HCT116 (cell line): ENCODE measurements at regions not wholly inside any gene's neighbourhood (a gene's known extent, or its start where the extent isn't known, plus 50 kb on each side); places are given as distances from the start of the nearest gene placed in this dataset.

Experiments
- ATAC-seq: fragments of 200-7000 bp; cut with Tn5 transposase; 2 replicates; pipeline ENCODE4 v1.9.1; 2020; ENCODE audit warnings: mild to moderate bottlenecking, moderate library complexity
- BruUV-seq: library from RNA; stranded (reverse); fragments of 400-500 nt; replicated peaks from 2 replicates; lab custom pipeline; 2021; lab: Mats Ljungman, UMichigan
- CTCF ChIA-PET: fragments of 300-600 bp; sonication (Branson Sonifier 250); formaldehyde crosslinking; loops from one replicate; lab custom pipeline; 2021; ENCODE audit warnings: antibody characterized with exemption; lab: Charles Lee
- POLR2A ChIA-PET: fragments of 300-600, 350-600 bp; sonication (Branson Sonifier 250); formaldehyde crosslinking; loops from one replicate; lab custom pipeline; 2021; ENCODE audit warnings: antibody characterized with exemption; lab: Charles Lee
- RAD21 ChIA-PET, 2 experiments: fragments of 300-600 bp; sonication (Branson Sonifier 250); formaldehyde crosslinking; loops; one replicate each; lab custom pipeline; 2023; ENCODE audit warnings: low total read pairs in 2 of 2; ENCODE audit not compliant: uncharacterized antibody in 2 of 2, unreplicated experiment in 2 of 2, low non-redundant PET in 1 of 2; lab: Charles Lee
- DNase-seq: peaks from one replicate; pipeline ENCODE4 v3.0.0-alpha.2; 2010; ENCODE audit warnings: low read depth, low spot score
- H2AFZ ChIP-seq: fragments of 200-600 bp; shearing (Covaris generic), sonication (generic); 2 replicates; pipeline ENCODE4 v1.6.1; 2017; ENCODE audit warnings: low read depth, mixed run types, mixed read lengths, antibody characterized with exemption, low read length; ENCODE audit not compliant: poor library complexity, severe bottlenecking
- H3K27ac ChIP-seq: 2 replicates; pipeline ENCODE4 v1.5.1; 2012; ENCODE audit warnings: low read depth, low read length
- H3K27me3 ChIP-seq: fragments of 200-600 bp; sonication (generic); 2 replicates; pipeline ENCODE4 v1.6.1; 2016; ENCODE audit warnings: mixed run types, low read length, mixed read lengths; ENCODE audit not compliant: insufficient read depth
- H3K36me3 ChIP-seq, 2 experiments: fragments of 200-500 bp in 1 of 2; fragments of 200-600 bp in 1 of 2; sonication (Bioruptor generic) in 1 of 2; sonication (generic) in 1 of 2; 2 replicates each; pipeline versions ENCODE4 v1.5.1 to v1.6.1; 2014 to 2016; ENCODE audit warnings: low read length in 2 of 2, inconsistent platforms in 1 of 2, mixed read lengths in 1 of 2, mixed run types in 1 of 2; ENCODE audit not compliant: insufficient read depth in 2 of 2, control insufficient read depth in 1 of 2
- H3K4me1 ChIP-seq, 2 experiments: fragments of 200-600 bp in 1 of 2; sonication (generic) in 1 of 2; 2 replicates each; pipeline versions ENCODE4 v1.5.1 to v1.6.1; 2012 to 2017; ENCODE audit warnings: low read length in 2 of 2, inconsistent platforms in 1 of 2, mild to moderate bottlenecking in 1 of 2, mixed read lengths in 1 of 2, mixed run types in 1 of 2, moderate library complexity in 1 of 2; ENCODE audit not compliant: insufficient read depth in 2 of 2, control insufficient read depth in 1 of 2
- H3K4me2 ChIP-seq: fragments of 200-600 bp; sonication (generic); 2 replicates; pipeline ENCODE4 v1.6.1; 2017; ENCODE audit warnings: mixed run types, low read length, mixed read lengths
- H3K4me3 ChIP-seq, 2 experiments: fragments of 200-600 bp in 1 of 2; sonication (generic) in 1 of 2; replicated peaks in 1 of 2; 2 replicates each; pipeline ENCODE4 v1.5.1; 2011 to 2016; ENCODE audit warnings: low read length in 2 of 2, control low read depth in 1 of 2, low read depth in 1 of 2, mild to moderate bottlenecking in 1 of 2, mixed read lengths in 1 of 2, mixed run types in 1 of 2
- H3K79me2 ChIP-seq: fragments of 200-600 bp; sonication (generic); 2 replicates; pipeline ENCODE4 v1.6.1; 2017; ENCODE audit warnings: mild to moderate bottlenecking, mixed run types, low read length, moderate library complexity, mixed read lengths; ENCODE audit not compliant: insufficient read depth
- H3K9ac ChIP-seq: fragments of 200-600 bp; sonication (generic); 2 replicates; pipeline ENCODE4 v1.6.1; 2016; ENCODE audit warnings: low read length, mixed read lengths
- H3K9me2 ChIP-seq: fragments of 200-600 bp; sonication (generic), shearing (Covaris generic); 2 replicates; pipeline ENCODE4 v1.6.1; 2017; ENCODE audit warnings: mixed run types, mild to moderate bottlenecking, moderate library complexity; ENCODE audit not compliant: insufficient read depth
- H3K9me3 ChIP-seq, 2 experiments: fragments of 200-500 bp in 1 of 2; fragments of 200-600 bp in 1 of 2; sonication (Bioruptor generic) in 1 of 2; sonication (generic) in 1 of 2; 2 replicates each; pipeline ENCODE4 v1.6.1; 2014 to 2017; ENCODE audit warnings: low read length in 2 of 2, mixed read lengths in 2 of 2, inconsistent platforms in 1 of 2, low read depth in 1 of 2, mild to moderate bottlenecking in 1 of 2, mixed run types in 1 of 2, moderate library complexity in 1 of 2; ENCODE audit not compliant: control insufficient read depth in 1 of 2, insufficient read depth in 1 of 2
- H4K20me1 ChIP-seq: fragments of 200-600 bp; sonication (generic), shearing (Covaris generic); 2 replicates; pipeline ENCODE4 v1.6.1; 2017; ENCODE audit warnings: mixed run types, mild to moderate bottlenecking, moderate library complexity; ENCODE audit not compliant: insufficient read depth
- CEBPB ChIP-seq: IDR thresholded peaks from 2 replicates; pipeline ENCODE4 v1.6.1; 2012; ENCODE audit warnings: low read depth
- POLR2A ChIP-seq: IDR thresholded peaks from 2 replicates; pipeline ENCODE4 v1.7.0; 2011; ENCODE audit warnings: borderline replicate concordance; ENCODE audit not compliant: insufficient read depth, insufficient read length; ENCODE audit errors: extremely low read depth
- POLR2AphosphoS5 ChIP-seq: IDR thresholded peaks from 2 replicates; pipeline ENCODE4 v1.6.1; 2011; ENCODE audit warnings: mild to moderate bottlenecking, low read depth, low read length, moderate library complexity
- intact Hi-C: fragments of 100-400 bp; cut with micrococcal nuclease; formaldehyde crosslinking; loops from 2 replicates; pipeline ENCODE4 v1.10.0; 2022
- TF ChIP-seq, protein P1 (sequence below), 3 experiments: fragments of 200-600 bp in 1 of 3; sonication (generic) in 1 of 3; IDR thresholded peaks in 2 of 3; conservative IDR thresholded peaks in 1 of 3; 2 replicates each; pipeline ENCODE4 v1.5.1; 2012 to 2017; ENCODE audit warnings: low read depth in 2 of 3, low read length in 2 of 3, antibody characterized with exemption in 1 of 3, borderline replicate concordance in 1 of 3, control low read depth in 1 of 3, mild to moderate bottlenecking in 1 of 3, mixed read lengths in 1 of 3, mixed run types in 1 of 3, moderate library complexity in 1 of 3; ENCODE audit not compliant: insufficient read depth in 1 of 3

DNA sequence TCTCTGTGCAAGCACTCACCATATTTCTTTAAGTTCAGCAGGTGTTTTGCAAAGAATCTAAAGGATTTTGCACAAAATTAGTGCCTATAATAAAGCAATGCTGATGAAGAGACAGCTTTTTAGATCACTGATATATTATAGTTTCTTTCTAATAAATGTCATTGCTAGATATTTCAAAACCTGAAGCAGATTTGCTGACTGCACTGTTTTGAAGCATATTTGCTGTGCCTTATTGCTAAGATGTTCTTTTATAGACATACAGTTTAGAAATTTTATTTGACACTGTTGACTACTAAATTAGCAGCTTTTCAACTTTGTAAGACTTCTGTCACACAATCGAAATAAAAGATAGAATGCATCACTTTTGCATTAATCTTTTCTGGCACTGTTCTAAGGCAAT lies 620.9 kb upstream of the CELF4 start:
- no peaks in the 10 kb centered on the region for H3K27me3 ChIP-seq
- no peaks in the 10 kb centered on the region; a peak in 1 of 4 replicates for H3K36me3 ChIP-seq
- H3K9ac ChIP-seq = no peak overlapping the region
- ChIA-PET CTCF (no interaction called here), RAD21 (no interaction called here), POLR2A (no interaction called here)
- H3K4me2 ChIP-seq = no peak overlapping the region
- DNase-seq = no peak
- peaks cover 5 to 10% of the 10 kb centered on the region in 2 experiments; a peak in 3 of 4 replicates for H3K9me3 ChIP-seq
- no peak overlapping the region for H2AFZ ChIP-seq
- H3K4me3 ChIP-seq = no peak overlapping the region
- no peaks in the 10 kb centered on the region for H4K20me1 ChIP-seq
- no peak for ATAC-seq
- BruUV-seq = no TSS peak
- no peaks in the 10 kb centered on the region for H3K4me1 ChIP-seq
- no peak overlapping the region for H3K27ac ChIP-seq
- H3K9me2 ChIP-seq = no peaks in the 10 kb centered on the region
- intact Hi-C loops = no loop called here
- TF ChIP-seq CEBPB = no peak
- TF ChIP-seq, protein P1, sequence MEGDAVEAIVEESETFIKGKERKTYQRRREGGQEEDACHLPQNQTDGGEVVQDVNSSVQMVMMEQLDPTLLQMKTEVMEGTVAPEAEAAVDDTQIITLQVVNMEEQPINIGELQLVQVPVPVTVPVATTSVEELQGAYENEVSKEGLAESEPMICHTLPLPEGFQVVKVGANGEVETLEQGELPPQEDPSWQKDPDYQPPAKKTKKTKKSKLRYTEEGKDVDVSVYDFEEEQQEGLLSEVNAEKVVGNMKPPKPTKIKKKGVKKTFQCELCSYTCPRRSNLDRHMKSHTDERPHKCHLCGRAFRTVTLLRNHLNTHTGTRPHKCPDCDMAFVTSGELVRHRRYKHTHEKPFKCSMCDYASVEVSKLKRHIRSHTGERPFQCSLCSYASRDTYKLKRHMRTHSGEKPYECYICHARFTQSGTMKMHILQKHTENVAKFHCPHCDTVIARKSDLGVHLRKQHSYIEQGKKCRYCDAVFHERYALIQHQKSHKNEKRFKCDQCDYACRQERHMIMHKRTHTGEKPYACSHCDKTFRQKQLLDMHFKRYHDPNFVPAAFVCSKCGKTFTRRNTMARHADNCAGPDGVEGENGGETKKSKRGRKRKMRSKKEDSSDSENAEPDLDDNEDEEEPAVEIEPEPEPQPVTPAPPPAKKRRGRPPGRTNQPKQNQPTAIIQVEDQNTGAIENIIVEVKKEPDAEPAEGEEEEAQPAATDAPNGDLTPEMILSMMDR (IDR thresholded peaks at IDR 0.05 in 2 of 3, conservative IDR thresholded peaks at IDR 0.05 in 1 of 3; ENCODE audit: borderline replicate concordance in 1 of 3, insufficient read depth in 1 of 3, low read depth in 2 of 3, low read length in 2 of 3) = no peak
- TF ChIP-seq POLR2A = no peak
- H3K79me2 ChIP-seq = no peaks in the 10 kb centered on the region

DNA sequence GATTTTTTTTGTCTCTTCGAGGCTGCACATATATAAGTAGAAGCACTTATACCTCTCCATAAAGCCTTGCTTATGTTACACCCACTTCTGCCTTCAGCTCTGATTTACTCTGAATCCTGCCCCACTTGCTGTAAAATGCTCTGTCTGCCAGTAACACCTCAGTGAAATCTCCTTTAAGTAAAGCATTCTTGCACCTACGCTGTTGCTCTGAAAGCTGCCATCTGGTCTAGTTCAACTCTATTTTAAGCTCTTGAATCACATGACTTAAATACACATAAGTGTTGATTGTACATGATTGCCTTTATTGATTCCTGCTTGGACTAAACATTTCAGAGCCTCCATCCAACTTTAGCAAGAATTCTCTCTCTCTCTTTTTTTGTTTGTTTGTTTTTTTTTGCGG lies 609.0 kb upstream of the CELF4 start:
- H3K9ac ChIP-seq = no peak overlapping the region
- no peaks in the 10 kb centered on the region for H3K36me3 ChIP-seq
- no peak for DNase-seq
- H3K27ac ChIP-seq = no peak overlapping the region
- no peak overlapping the region for H3K4me3 ChIP-seq
- no peaks in the 10 kb centered on the region for H4K20me1 ChIP-seq
- ChIA-PET CTCF (no interaction called here), RAD21 (no interaction called here)
- no TSS peak for BruUV-seq
- no peaks in the 10 kb centered on the region for H3K9me2 ChIP-seq
- peaks cover 0 to 21% of the 10 kb centered on the region in 2 experiments; a peak in 3 of 4 replicates for H3K9me3 ChIP-seq
- H3K4me2 ChIP-seq = no peak overlapping the region
- TF ChIP-seq POLR2AphosphoS5 = no peak
- TF ChIP-seq, all 23 proteins: peak for 0
- intact Hi-C loops = no loop called here
- Histone ChIP-seq H3K4me1 (no peaks in the 10 kb centered on the region), H3K79me2 (no peaks in the 10 kb centered on the region), H3K27me3 (no peaks in the 10 kb centered on the region), H2AFZ (no peak overlapping the region)
- POLR2A ChIA-PET = no interaction called here
- no peak for ATAC-seq
